Left ventricle myocardium superior (tissue), 1 donor: ENCODE measurements at regions not wholly inside any gene's neighbourhood (a gene's known extent, or its start where the extent isn't known, plus 50 kb on each side); places are given as distances from the start of the nearest gene placed in this dataset.
"Not testable (repeated sequence)": the region's sequence is repeated elsewhere in the genome, so short reads cannot be mapped to it uniquely, and the experiment has no call there.

Experiments
- ATAC-seq: fragments of 200-7000 bp; cut with Tn5 transposase; one replicate; pipeline ENCODE4 v1.9.1; 2020; ENCODE audit warnings: mild to moderate bottlenecking, moderate library complexity
- DNase-seq: peaks from one replicate; pipeline ENCODE4 v3.0.0-alpha.2; 2020
- intact Hi-C: fragments of 100-400 bp; cut with micrococcal nuclease; formaldehyde crosslinking; loops from one replicate; pipeline ENCODE4 v1.11.0; 2022
- donor health status: DM: no; HTN: yes; CAD: no; lungs with severe emphysema.

GRCh38 chr5:174481737-174482136, 242.6 kb upstream of the MSX2 start:
- no peak for ATAC-seq
- intact Hi-C loops: no loop called here
- no peak for DNase-seq

GRCh38 chr5:174482607-174483024, 241.8 kb upstream of the MSX2 start:
- no peak for ATAC-seq
- no peak for DNase-seq
- intact Hi-C loops: no loop called here

GRCh38 chr5:174483411-174483810, 241.0 kb upstream of the MSX2 start:
- intact Hi-C loops: no loop called here
- ATAC-seq (no peak), DNase-seq (no peak)

- ATAC-seq (no peak), DNase-seq (no peak)
- intact Hi-C loops: no loop called here
Measured at GRCh38 chr5:174489215-174489614, 235.2 kb upstream of the MSX2 start.

GRCh38 chr5:174489920-174490597, 234.3 kb upstream of the MSX2 start:
- intact Hi-C loops: no loop called here
- DNase-seq: no peak
- no peak for ATAC-seq

- ATAC-seq (no peak), DNase-seq (no peak)
- intact Hi-C loops: no loop called here
Measured at GRCh38 chr5:174490728-174491127, 233.7 kb upstream of the MSX2 start.

GRCh38 chr5:174491265-174491664, 233.1 kb upstream of the MSX2 start:
- DNase-seq (no peak), ATAC-seq (no peak)
- intact Hi-C loops: no loop called here

- intact Hi-C loops: no loop called here
- ATAC-seq (no peak), DNase-seq (no peak)
Measured at GRCh38 chr5:174491761-174492350, 232.5 kb upstream of the MSX2 start.

GRCh38 chr5:174493530-174493929, 230.9 kb upstream of the MSX2 start:
- ATAC-seq (no peak), DNase-seq (no peak)
- intact Hi-C loops: no loop called here

GRCh38 chr5:174497939-174498338, 226.4 kb upstream of the MSX2 start:
- ATAC-seq, intact Hi-C loops: not testable (repeated sequence)

GRCh38 chr5:174498575-174498974, 225.8 kb upstream of the MSX2 start:
- ATAC-seq, intact Hi-C loops, DNase-seq: not testable (repeated sequence)

More at GRCh38 chr5:174497939-174498338, 226.4 kb upstream of the MSX2 start:
- not testable (repeated sequence) for DNase-seq

GRCh38 chr5:174500636-174501035, 223.7 kb upstream of the MSX2 start:
- intact Hi-C loops: no loop called here
- DNase-seq: no peak
- no peak for ATAC-seq

- DNase-seq: no peak
- intact Hi-C loops: no loop called here
- ATAC-seq: no peak
Measured at GRCh38 chr5:174501461-174502069, 222.8 kb upstream of the MSX2 start.

- no peak for ATAC-seq
- DNase-seq: no peak
- intact Hi-C loops: no loop called here
Measured at GRCh38 chr5:174503086-174503460, 221.3 kb upstream of the MSX2 start.

- ATAC-seq (no peak), DNase-seq (no peak)
- intact Hi-C loops: no loop called here
Measured at GRCh38 chr5:174503461-174504265, 220.7 kb upstream of the MSX2 start.

- DNase-seq (no peak), ATAC-seq (no peak)
- intact Hi-C loops: no loop called here
Measured at GRCh38 chr5:174504266-174504726, 220.1 kb upstream of the MSX2 start.

- intact Hi-C loops: no loop called here
- no peak for ATAC-seq
- no peak for DNase-seq
Measured at GRCh38 chr5:174505621-174506020, 218.8 kb upstream of the MSX2 start.

- ATAC-seq, intact Hi-C loops, DNase-seq: not testable (repeated sequence)
Measured at GRCh38 chr5:174510782-174511453, 213.5 kb upstream of the MSX2 start.

- ATAC-seq: no peak
- no peak for DNase-seq
- intact Hi-C loops: no loop called here
Measured at GRCh38 chr5:174511714-174512253, 212.6 kb upstream of the MSX2 start.
